ENCODE measurements at regions not wholly inside any gene's neighbourhood (a gene's known extent, or its start where the extent isn't known, plus 50 kb on each side); places are given as distances from the start of the nearest gene placed in this dataset.
A peak's percentile ranks its signal among the peaks of the same experiment; 100 is the strongest.

GRCh38 chr14:25557466-25557865 is 507.5 kb upstream of the STXBP6 start:
- H3K4me3 ChIP-seq (replicated peaks; ENCODE audit: low read depth, low read length): no peak overlapping the region
- DNase-seq (ENCODE audit: low read depth): no peak
- TF ChIP-seq CTCF (IDR thresholded peaks at IDR 0.05; ENCODE audit: low read length, missing control alignments): no peak

- no peak for DNase-seq (ENCODE audit: low read depth)
- TF ChIP-seq CTCF (IDR thresholded peaks at IDR 0.05; ENCODE audit: low read length, missing control alignments): no peak
- no peak overlapping the region for H3K4me3 ChIP-seq (replicated peaks; ENCODE audit: low read depth, low read length)
These were observed 502.9 kb upstream of the STXBP6 start for GRCh38 chr14:25552826-25553225.

- H3K4me3 ChIP-seq (replicated peaks; ENCODE audit: low read depth, low read length): no peak overlapping the region
- DNase-seq (ENCODE audit: low read depth): no peak
- no peak for TF ChIP-seq CTCF (IDR thresholded peaks at IDR 0.05; ENCODE audit: low read length, missing control alignments)
These were observed 501.7 kb upstream of the STXBP6 start for GRCh38 chr14:25551674-25552073.

GRCh38 chr14:25546826-25547225 is 496.9 kb upstream of the STXBP6 start:
- DNase-seq (ENCODE audit: low read depth): no peak
- TF ChIP-seq CTCF (IDR thresholded peaks at IDR 0.05; ENCODE audit: low read length, missing control alignments): no peak
- H3K4me3 ChIP-seq (replicated peaks; ENCODE audit: low read depth, low read length): no peak overlapping the region

- peak; percentile 17 for TF ChIP-seq CTCF (IDR thresholded peaks at IDR 0.05; ENCODE audit: low read length, missing control alignments)
- no peak overlapping the region for H3K4me3 ChIP-seq (replicated peaks; ENCODE audit: low read depth, low read length)
- DNase-seq (ENCODE audit: low read depth): no peak
These were observed 488.0 kb upstream of the STXBP6 start for GRCh38 chr14:25537846-25538455.

GRCh38 chr14:25526290-25526689 is 476.3 kb upstream of the STXBP6 start:
- no peak for DNase-seq (ENCODE audit: low read depth)
- no peak for TF ChIP-seq CTCF (IDR thresholded peaks at IDR 0.05; ENCODE audit: low read length, missing control alignments)
- no peak overlapping the region for H3K4me3 ChIP-seq (replicated peaks; ENCODE audit: low read depth, low read length)

- H3K4me3 ChIP-seq (replicated peaks; ENCODE audit: low read depth, low read length): no peak overlapping the region
- DNase-seq (ENCODE audit: low read depth): no peak
- TF ChIP-seq CTCF (IDR thresholded peaks at IDR 0.05; ENCODE audit: low read length, missing control alignments): no peak
These were observed 473.0 kb upstream of the STXBP6 start for GRCh38 chr14:25522926-25523325.

Data from fibroblast of pulmonary artery (primary cell).